PFSK-1 (cell line): ENCODE measurements at regions not wholly inside any gene's neighbourhood (a gene's known extent, or its start where the extent isn't known, plus 50 kb on each side); places are given as distances from the start of the nearest gene placed in this dataset.

Source experiments
- FOXP2 ChIP-seq: optimal IDR thresholded peaks from 2 replicates; pipeline ENCODE3; 2011; ENCODE audit warnings: borderline replicate concordance, control low read depth, inconsistent platforms; ENCODE audit not compliant: insufficient read depth; ENCODE audit errors: extremely low read length, extremely low read depth
- POLR2AphosphoS5 ChIP-seq: IDR thresholded peaks from 2 replicates; pipeline ENCODE4 v1.6.1; 2012; ENCODE audit warnings: low read depth, mild to moderate bottlenecking, control low read depth, low read length, moderate library complexity
- REST ChIP-seq, 2 experiments: IDR thresholded peaks; 2 replicates each; pipeline versions ENCODE4 v1.6.1 to v1.8.0; 2011 to 2012; ENCODE audit warnings: low read depth in 2 of 2, low read length in 2 of 2, control low read depth in 1 of 2, inconsistent platforms in 1 of 2, mild to moderate bottlenecking in 1 of 2, moderate library complexity in 1 of 2; ENCODE audit not compliant: insufficient read depth in 1 of 2
- SIN3A ChIP-seq: IDR thresholded peaks from 2 replicates; pipeline ENCODE4 v1.6.1; 2012; ENCODE audit warnings: mild to moderate bottlenecking, low read length, moderate library complexity, borderline replicate concordance; ENCODE audit not compliant: insufficient read depth
- TAF1 ChIP-seq: IDR thresholded peaks from 2 replicates; pipeline ENCODE4 v1.6.1; 2012; ENCODE audit warnings: low read length, control low read depth, borderline replicate concordance; ENCODE audit not compliant: insufficient read depth

- peak; percentile 47; the same call in 1 of the 2 replicates for TF ChIP-seq POLR2AphosphoS5
- TF ChIP-seq SIN3A, result no peak
- TF ChIP-seq FOXP2, result peak; percentile 70
- peak in 1 of 2 experiments; percentile 74; a peak in 2 of 4 replicates for TF ChIP-seq REST (IDR thresholded peaks at IDR 0.05; ENCODE audit: insufficient read depth in 1 of 2, low read depth in 2 of 2, low read length in 2 of 2)
- no peak for TF ChIP-seq TAF1
These were observed 485.3 kb downstream of the CDH9 start for GRCh38 chr5:26553079-26553478.

DNA sequence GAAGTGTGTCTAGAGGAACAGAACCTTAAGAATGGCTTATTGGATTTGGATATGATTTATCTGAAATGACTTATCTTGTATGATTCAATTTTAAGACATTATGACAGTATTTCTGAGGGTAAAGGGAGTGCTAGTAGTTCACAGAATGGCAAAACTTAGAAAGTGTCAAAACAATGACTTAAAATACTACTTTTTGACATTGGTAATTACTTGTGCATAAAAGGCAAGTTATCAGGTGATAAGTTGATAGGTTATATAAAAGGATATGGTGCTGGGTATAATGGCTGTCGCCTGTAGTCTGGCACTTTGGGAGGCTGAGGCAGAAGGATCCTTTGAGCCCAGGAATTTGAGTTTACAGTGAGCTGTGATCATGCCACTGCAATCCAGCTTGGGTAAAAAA lies 494.4 kb downstream of the CDH9 start:
- TF ChIP-seq SIN3A (no peak), TAF1 (no peak), REST (IDR thresholded peaks at IDR 0.05; ENCODE audit: insufficient read depth in 1 of 2, low read depth in 2 of 2, low read length in 2 of 2) (no peak), POLR2AphosphoS5 (no peak), FOXP2 (no peak)

DNA sequence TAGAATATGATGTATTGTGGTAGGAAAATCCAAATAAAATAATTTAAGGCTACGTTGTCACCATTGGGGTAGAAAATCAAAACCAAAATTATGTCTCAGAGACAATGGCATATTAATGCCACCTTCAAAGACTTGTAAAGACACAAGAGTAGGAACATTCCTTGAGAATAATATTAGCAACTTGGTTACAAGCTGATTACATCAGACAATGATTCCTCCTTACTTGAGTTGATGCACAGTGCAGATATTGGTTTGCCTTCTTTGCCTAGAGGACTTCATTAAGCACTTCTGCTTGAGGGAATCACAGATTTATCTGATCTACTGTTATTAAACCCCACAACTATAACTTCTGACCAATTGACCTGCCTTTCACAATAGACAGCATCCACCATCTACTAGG lies 500.2 kb downstream of the CDH9 start:
- TF ChIP-seq SIN3A (no peak), TAF1 (no peak), REST (IDR thresholded peaks at IDR 0.05; ENCODE audit: insufficient read depth in 1 of 2, low read depth in 2 of 2, low read length in 2 of 2) (no peak), POLR2AphosphoS5 (no peak), FOXP2 (no peak)

DNA sequence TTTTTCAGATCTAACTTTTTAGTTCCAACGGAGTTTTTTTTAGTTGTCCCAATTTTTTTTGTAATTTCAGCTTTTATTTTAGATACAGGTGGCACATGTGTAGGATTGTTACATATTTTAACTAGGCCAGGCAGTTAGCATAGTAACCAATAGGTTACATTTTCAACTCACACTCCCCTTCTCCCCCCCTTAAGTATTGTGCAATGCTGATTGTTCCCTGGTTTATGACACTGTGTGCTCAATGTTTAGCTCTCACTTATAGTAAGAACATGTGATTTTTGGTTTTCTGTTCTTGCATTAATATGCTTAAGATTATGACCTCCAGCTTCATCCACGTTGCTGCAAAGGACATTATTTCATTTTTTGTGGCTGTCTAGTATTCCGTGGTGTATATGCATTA lies 503.2 kb downstream of the CDH9 start:
- TF ChIP-seq SIN3A (no peak), TAF1 (no peak), FOXP2 (no peak), REST (IDR thresholded peaks at IDR 0.05; ENCODE audit: insufficient read depth in 1 of 2, low read depth in 2 of 2, low read length in 2 of 2) (no peak), POLR2AphosphoS5 (no peak)

GRCh38 chr5:26530305-26530704 lies 508.1 kb downstream of the CDH9 start:
- TF ChIP-seq TAF1, result no peak
- TF ChIP-seq FOXP2, result no peak
- TF ChIP-seq SIN3A, result no peak
- TF ChIP-seq POLR2AphosphoS5, result no peak
- TF ChIP-seq REST (IDR thresholded peaks at IDR 0.05; ENCODE audit: insufficient read depth in 1 of 2, low read depth in 2 of 2, low read length in 2 of 2), result no peak
